ENCODE measurements at regions not wholly inside any gene's neighbourhood (a gene's known extent, or its start where the extent isn't known, plus 50 kb on each side); places are given as distances from the start of the nearest gene placed in this dataset.

GRCh38 chr3:124545891-124546290 is 184.4 kb upstream of the UMPS start:
- Histone ChIP-seq H3K27me3 (replicated peaks; ENCODE audit: insufficient read depth, low read length) (no peaks in the 10 kb centered on the region), H2AFZ (ENCODE audit: low read length) (no peak overlapping the region), H3K36me3 (replicated peaks; ENCODE audit: insufficient read depth, low read length) (no peaks in the 10 kb centered on the region), H3K9ac (ENCODE audit: low read length) (no peak overlapping the region), H4K20me1 (ENCODE audit: insufficient read depth, low read length) (no peaks in the 10 kb centered on the region), H3F3A (ENCODE audit: insufficient read depth, low read length) (no peaks in the 10 kb centered on the region), H3K27ac (ENCODE audit: low read length) (no peak overlapping the region), H3K4me2 (ENCODE audit: low read depth, low read length) (no peak overlapping the region), H3K9me2 (replicated peaks; ENCODE audit: insufficient read depth, low read length) (no peaks in the 10 kb centered on the region), H3K4me1 (ENCODE audit: low read length) (no peaks in the 10 kb centered on the region), H3K9me3 (replicated peaks; ENCODE audit: insufficient read depth, low read length) (no peaks in the 10 kb centered on the region), H3K4me3 (ENCODE audit: low read length) (no peak overlapping the region), H3K79me2 (ENCODE audit: low read length) (no peaks in the 10 kb centered on the region)
- TF ChIP-seq EZH2 (optimal IDR thresholded peaks at IDR 0.05; ENCODE audit: low read depth, low read length) (no peak), EZH2phosphoT487 (IDR thresholded peaks at IDR 0.05; ENCODE audit: low read length) (no peak), CTCF (IDR thresholded peaks at IDR 0.05; ENCODE audit: low read length) (no peak)
- no peak for DNase-seq

- no peaks in the 10 kb centered on the region for H3K36me3 ChIP-seq (replicated peaks; ENCODE audit: insufficient read depth, low read length)
- no peaks in the 10 kb centered on the region for H3K4me1 ChIP-seq (ENCODE audit: low read length)
- no peak overlapping the region for H3K27ac ChIP-seq (ENCODE audit: low read length)
- TF ChIP-seq EZH2phosphoT487 (IDR thresholded peaks at IDR 0.05; ENCODE audit: low read length) (no peak), EZH2 (optimal IDR thresholded peaks at IDR 0.05; ENCODE audit: low read depth, low read length) (no peak), CTCF (IDR thresholded peaks at IDR 0.05; ENCODE audit: low read length) (no peak)
- H3K4me3 ChIP-seq (ENCODE audit: low read length), result no peak overlapping the region
- DNase-seq, result no peak
- H3K4me2 ChIP-seq (ENCODE audit: low read depth, low read length), result no peak overlapping the region
- H2AFZ ChIP-seq (ENCODE audit: low read length), result no peak overlapping the region
- H3K9me2 ChIP-seq (replicated peaks; ENCODE audit: insufficient read depth, low read length), result no peaks in the 10 kb centered on the region
- H3K9ac ChIP-seq (ENCODE audit: low read length), result no peak overlapping the region
- H3K9me3 ChIP-seq (replicated peaks; ENCODE audit: insufficient read depth, low read length), result no peaks in the 10 kb centered on the region
- no peaks in the 10 kb centered on the region for H3F3A ChIP-seq (ENCODE audit: insufficient read depth, low read length)
- no peaks in the 10 kb centered on the region for H3K79me2 ChIP-seq (ENCODE audit: low read length)
- H3K27me3 ChIP-seq (replicated peaks; ENCODE audit: insufficient read depth, low read length), result no peaks in the 10 kb centered on the region
- no peaks in the 10 kb centered on the region for H4K20me1 ChIP-seq (ENCODE audit: insufficient read depth, low read length)
These were observed 178.0 kb upstream of the UMPS start for GRCh38 chr3:124552224-124552623.

GRCh38 chr3:124553178-124553577 is 177.1 kb upstream of the UMPS start:
- Histone ChIP-seq H3K4me3 (ENCODE audit: low read length) (no peak overlapping the region), H3K36me3 (replicated peaks; ENCODE audit: insufficient read depth, low read length) (no peaks in the 10 kb centered on the region), H3K27ac (ENCODE audit: low read length) (no peak overlapping the region), H4K20me1 (ENCODE audit: insufficient read depth, low read length) (no peaks in the 10 kb centered on the region), H2AFZ (ENCODE audit: low read length) (no peak overlapping the region), H3K9me3 (replicated peaks; ENCODE audit: insufficient read depth, low read length) (no peaks in the 10 kb centered on the region), H3F3A (ENCODE audit: insufficient read depth, low read length) (no peaks in the 10 kb centered on the region), H3K4me2 (ENCODE audit: low read depth, low read length) (no peak overlapping the region), H3K9ac (ENCODE audit: low read length) (no peak overlapping the region), H3K4me1 (ENCODE audit: low read length) (no peaks in the 10 kb centered on the region), H3K9me2 (replicated peaks; ENCODE audit: insufficient read depth, low read length) (no peaks in the 10 kb centered on the region), H3K27me3 (replicated peaks; ENCODE audit: insufficient read depth, low read length) (no peaks in the 10 kb centered on the region), H3K79me2 (ENCODE audit: low read length) (no peaks in the 10 kb centered on the region)
- DNase-seq, result no peak
- TF ChIP-seq CTCF (IDR thresholded peaks at IDR 0.05; ENCODE audit: low read length), result no peak
- no peak for TF ChIP-seq EZH2phosphoT487 (IDR thresholded peaks at IDR 0.05; ENCODE audit: low read length)
- no peak for TF ChIP-seq EZH2 (optimal IDR thresholded peaks at IDR 0.05; ENCODE audit: low read depth, low read length)
